Fibroblast of skin of scalp (primary cell): ENCODE measurements at regions not wholly inside any gene's neighbourhood (a gene's known extent, or its start where the extent isn't known, plus 50 kb on each side); places are given as distances from the start of the nearest gene placed in this dataset.

Source experiments
- DNase-seq: peaks from one replicate; pipeline ENCODE4 v3.0.0-alpha.2; 2013

- no peak for DNase-seq
Observed at GRCh38 chr20:48433178-48433577, 394.6 kb downstream of the PREX1 start.

GRCh38 chr20:48432494-48432832 is 395.3 kb downstream of the PREX1 start:
- no peak for DNase-seq

- peak; percentile 20 for DNase-seq
Observed at GRCh38 chr20:48431653-48432493, 395.9 kb downstream of the PREX1 start.

GRCh38 chr20:48426630-48427029 is 401.2 kb downstream of the PREX1 start:
- no peak for DNase-seq

- no peak for DNase-seq
Observed at GRCh38 chr20:48425817-48426612, 401.8 kb downstream of the PREX1 start.

- DNase-seq, result no peak
Observed at GRCh38 chr20:48425321-48425720, 402.5 kb downstream of the PREX1 start.

- no peak for DNase-seq
Observed at GRCh38 chr20:48422242-48422960, 405.4 kb downstream of the PREX1 start.

GRCh38 chr20:48421547-48421946 is 406.3 kb downstream of the PREX1 start:
- DNase-seq, result no peak

GRCh38 chr20:48420176-48420575 is 407.6 kb downstream of the PREX1 start:
- no peak for DNase-seq

GRCh38 chr20:48419173-48419572 is 408.6 kb downstream of the PREX1 start:
- DNase-seq, result no peak

GRCh38 chr20:48416002-48416401 is 411.8 kb downstream of the PREX1 start:
- no peak for DNase-seq

GRCh38 chr20:48414786-48415185 is 413.0 kb downstream of the PREX1 start:
- no peak for DNase-seq

GRCh38 chr20:48411919-48412522 is 415.8 kb downstream of the PREX1 start:
- no peak for DNase-seq

GRCh38 chr20:48411245-48411644 is 416.6 kb downstream of the PREX1 start:
- no peak for DNase-seq

- DNase-seq, result no peak
Observed at GRCh38 chr20:48409055-48409615, 418.7 kb downstream of the PREX1 start.

- DNase-seq, result no peak
Observed at GRCh38 chr20:48407710-48408109, 420.1 kb downstream of the PREX1 start.

GRCh38 chr20:48406912-48407340 is 420.9 kb downstream of the PREX1 start:
- DNase-seq, result no peak

- DNase-seq, result no peak
Observed at GRCh38 chr20:48406498-48406897, 421.3 kb downstream of the PREX1 start.

- DNase-seq, result no peak
Observed at GRCh38 chr20:48405909-48406308, 421.9 kb downstream of the PREX1 start.

- no peak for DNase-seq
Observed at GRCh38 chr20:48404598-48404997, 423.2 kb downstream of the PREX1 start.

GRCh38 chr20:48403167-48403761 is 424.5 kb downstream of the PREX1 start:
- DNase-seq, result no peak

- DNase-seq, result no peak
Observed at GRCh38 chr20:48401359-48401758, 426.4 kb downstream of the PREX1 start.
